ENCODE measurements at regions not wholly inside any gene's neighbourhood (a gene's known extent, or its start where the extent isn't known, plus 50 kb on each side); places are given as distances from the start of the nearest gene placed in this dataset.

GRCh38 chr21:35658242-35658641, 402.1 kb downstream of the SETD4 start:
- H3K36me3 Mint-ChIP-seq: peaks cover 0 to 7% (median 0%) of the 10 kb centered on the region in 5 donors
- intact Hi-C loops (cut with micrococcal nuclease): no loop called here

GRCh38 chr21:35652872-35653271, 407.5 kb downstream of the SETD4 start:
- no peaks in the 10 kb centered on the region for H3K9me3 ChIP-seq (ENCODE audit: control insufficient read depth in 2 of 3, low read length in 3 of 3)
- Mint-ChIP-seq H3K9me3 (peaks cover 0 to 4% (median 0%) of the 10 kb centered on the region in 11 donors), H3K27me3 (peaks cover 12 to 26% (median 19%) of the 10 kb centered on the region in 5 donors), H3K27ac (no peak overlapping the region), H3K4me1 (peaks cover 1 to 11% (median 9%) of the 10 kb centered on the region in 7 donors), H3K36me3 (peaks cover 0 to 7% (median 0%) of the 10 kb centered on the region in 5 donors), H3K4me3 (no peak overlapping the region)
- no peak overlapping the region for H3K4me3 ChIP-seq (ENCODE audit: low read length)
- ATAC-seq: no peak
- CTCF ChIA-PET: no interaction called here
- intact Hi-C loops (cut with micrococcal nuclease): no loop called here
- no peaks in the 10 kb centered on the region for H3K27me3 ChIP-seq (ENCODE audit: control insufficient read depth in 2 of 2, insufficient read depth in 2 of 2, low read length in 2 of 2)
- DNase-seq: no peak
- H3K4me1 ChIP-seq (ENCODE audit: control insufficient read depth in 2 of 2, insufficient read depth in 2 of 2, low read length in 2 of 2): no peaks in the 10 kb centered on the region
- no peaks in the 10 kb centered on the region for H3K36me3 ChIP-seq (ENCODE audit: control insufficient read depth in 2 of 3, insufficient read depth in 3 of 3, low read length in 3 of 3)
- H3K27ac ChIP-seq (ENCODE audit: low read depth, low read length): no peak overlapping the region
- POLR2A ChIA-PET: no interaction called here

More at GRCh38 chr21:35658242-35658641, 402.1 kb downstream of the SETD4 start:
- Histone ChIP-seq H3K9me3 (ENCODE audit: control insufficient read depth in 2 of 3, low read length in 3 of 3) (no peaks in the 10 kb centered on the region), H3K27ac (ENCODE audit: low read depth, low read length) (no peak overlapping the region), H3K4me1 (ENCODE audit: control insufficient read depth in 2 of 2, insufficient read depth in 2 of 2, low read length in 2 of 2) (no peaks in the 10 kb centered on the region), H3K27me3 (ENCODE audit: control insufficient read depth in 2 of 2, insufficient read depth in 2 of 2, low read length in 2 of 2) (no peaks in the 10 kb centered on the region), H3K4me3 (ENCODE audit: low read length) (no peak overlapping the region), H3K36me3 (ENCODE audit: control insufficient read depth in 2 of 3, insufficient read depth in 3 of 3, low read length in 3 of 3) (no peaks in the 10 kb centered on the region)
- peaks cover 0 to 13% (median 0%) of the 10 kb centered on the region in 5 donors for H3K27me3 Mint-ChIP-seq
- ATAC-seq: peak; percentile 65
- CTCF ChIA-PET: no interaction called here
- DNase-seq: peak in 1 of 9 donors; percentile 1
- peak overlapping the region in 1 of 10 donors; percentile 15 for H3K4me3 Mint-ChIP-seq
- H3K4me1 Mint-ChIP-seq: peaks cover 4 to 20% (median 15%) of the 10 kb centered on the region in 7 donors
- POLR2A ChIA-PET: no interaction called here
- no peak overlapping the region for H3K27ac Mint-ChIP-seq
- peaks cover 0 to 4% (median 0%) of the 10 kb centered on the region in 11 donors for H3K9me3 Mint-ChIP-seq

DNA sequence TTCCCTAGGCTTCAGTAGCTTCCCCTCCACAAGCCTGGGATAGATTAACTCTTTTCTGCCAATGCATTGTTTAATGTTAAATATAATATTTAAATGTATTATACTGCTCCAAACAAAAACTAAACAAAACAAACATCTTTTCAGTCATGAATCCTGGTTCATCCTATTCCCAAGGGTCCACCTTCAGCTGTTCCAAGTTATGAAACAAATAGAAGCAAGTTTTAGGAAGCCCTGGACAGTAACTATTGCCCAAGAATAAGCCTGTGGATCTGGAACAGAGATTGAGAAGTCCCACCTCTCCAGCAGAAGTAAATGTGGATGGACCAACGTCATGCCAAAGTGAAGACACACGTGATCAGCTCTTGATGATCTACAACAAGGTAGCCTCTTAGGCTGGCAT, 408.1 kb downstream of the SETD4 start:
- H3K4me3 ChIP-seq (ENCODE audit: low read length): no peak overlapping the region
- no peaks in the 10 kb centered on the region for H3K36me3 ChIP-seq (ENCODE audit: control insufficient read depth in 2 of 3, insufficient read depth in 3 of 3, low read length in 3 of 3)
- ChIA-PET CTCF (interaction anchor here (0.7 kb wide), 1 partner anchor 216 kb away, joined by 3 read pairs; no protein-coding TSS in a partner anchor), POLR2A (no interaction called here)
- no peaks in the 10 kb centered on the region for H3K4me1 ChIP-seq (ENCODE audit: control insufficient read depth in 2 of 2, insufficient read depth in 2 of 2, low read length in 2 of 2)
- no peaks in the 10 kb centered on the region for H3K9me3 ChIP-seq (ENCODE audit: control insufficient read depth in 2 of 3, low read length in 3 of 3)
- Mint-ChIP-seq H3K36me3 (peaks cover 0 to 4% (median 0%) of the 10 kb centered on the region in 5 donors), H3K4me3 (no peak overlapping the region), H3K9me3 (peaks cover 0 to 4% (median 0%) of the 10 kb centered on the region in 11 donors), H3K4me1 (peaks cover 0 to 5% (median 2%) of the 10 kb centered on the region in 7 donors), H3K27ac (no peak overlapping the region), H3K27me3 (peaks cover 12 to 26% (median 21%) of the 10 kb centered on the region in 5 donors)
- intact Hi-C loops (cut with micrococcal nuclease): no loop called here
- ATAC-seq (no peak), DNase-seq (no peak)
- H3K27ac ChIP-seq (ENCODE audit: low read depth, low read length): no peak overlapping the region
- H3K27me3 ChIP-seq (ENCODE audit: control insufficient read depth in 2 of 2, insufficient read depth in 2 of 2, low read length in 2 of 2): no peaks in the 10 kb centered on the region

DNA sequence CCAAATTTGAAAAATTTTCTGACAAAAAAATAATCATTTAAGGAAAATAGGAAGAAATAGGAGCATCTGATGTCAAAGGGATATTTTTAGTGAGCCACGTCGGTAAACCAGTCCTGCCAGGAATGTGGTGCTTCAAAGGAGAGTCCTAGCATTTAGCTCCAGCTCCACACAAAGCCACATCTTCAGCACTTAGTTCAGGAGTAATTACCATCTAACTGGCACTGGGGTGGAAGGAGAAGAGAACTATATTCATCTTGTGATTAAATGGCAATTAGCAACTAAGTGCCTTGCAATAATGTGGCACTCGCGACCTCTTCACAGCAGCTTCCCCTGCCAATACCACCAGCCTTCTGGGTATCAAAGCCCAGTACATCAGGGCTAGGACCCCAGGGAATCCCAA, 409.1 kb downstream of the SETD4 start:
- Mint-ChIP-seq H3K9me3 (no peaks in the 10 kb centered on the region), H3K27me3 (peaks cover 12 to 26% (median 22%) of the 10 kb centered on the region in 5 donors), H3K36me3 (no peaks in the 10 kb centered on the region), H3K4me3 (no peak overlapping the region), H3K27ac (no peak overlapping the region), H3K4me1 (no peaks in the 10 kb centered on the region)
- Histone ChIP-seq H3K4me1 (ENCODE audit: control insufficient read depth in 2 of 2, insufficient read depth in 2 of 2, low read length in 2 of 2) (no peaks in the 10 kb centered on the region), H3K27ac (ENCODE audit: low read depth, low read length) (no peak overlapping the region), H3K36me3 (ENCODE audit: control insufficient read depth in 2 of 3, insufficient read depth in 3 of 3, low read length in 3 of 3) (no peaks in the 10 kb centered on the region), H3K4me3 (ENCODE audit: low read length) (no peak overlapping the region), H3K9me3 (ENCODE audit: control insufficient read depth in 2 of 3, low read length in 3 of 3) (no peaks in the 10 kb centered on the region), H3K27me3 (ENCODE audit: control insufficient read depth in 2 of 2, insufficient read depth in 2 of 2, low read length in 2 of 2) (no peaks in the 10 kb centered on the region)
- no peak for ATAC-seq
- intact Hi-C loops (cut with micrococcal nuclease): no loop called here
- ChIA-PET CTCF (no interaction called here), POLR2A (no interaction called here)
- DNase-seq: no peak

GRCh38 chr21:35649186-35649585, 411.1 kb downstream of the SETD4 start:
- CTCF ChIA-PET: no interaction called here
- ATAC-seq (no peak), DNase-seq (no peak)
- Mint-ChIP-seq H3K27ac (no peak overlapping the region), H3K27me3 (peaks cover 12 to 32% (median 26%) of the 10 kb centered on the region in 5 donors), H3K9me3 (no peaks in the 10 kb centered on the region), H3K4me3 (no peak overlapping the region), H3K36me3 (no peaks in the 10 kb centered on the region), H3K4me1 (no peaks in the 10 kb centered on the region)
- Histone ChIP-seq H3K9me3 (ENCODE audit: control insufficient read depth in 2 of 3, low read length in 3 of 3) (no peaks in the 10 kb centered on the region), H3K4me3 (ENCODE audit: low read length) (no peak overlapping the region), H3K36me3 (ENCODE audit: control insufficient read depth in 2 of 3, insufficient read depth in 3 of 3, low read length in 3 of 3) (no peaks in the 10 kb centered on the region), H3K27me3 (ENCODE audit: control insufficient read depth in 2 of 2, insufficient read depth in 2 of 2, low read length in 2 of 2) (no peaks in the 10 kb centered on the region), H3K27ac (ENCODE audit: low read depth, low read length) (no peak overlapping the region), H3K4me1 (ENCODE audit: control insufficient read depth in 2 of 2, insufficient read depth in 2 of 2, low read length in 2 of 2) (no peaks in the 10 kb centered on the region)
- POLR2A ChIA-PET: no interaction called here
- intact Hi-C loops (cut with micrococcal nuclease): no loop called here

DNA sequence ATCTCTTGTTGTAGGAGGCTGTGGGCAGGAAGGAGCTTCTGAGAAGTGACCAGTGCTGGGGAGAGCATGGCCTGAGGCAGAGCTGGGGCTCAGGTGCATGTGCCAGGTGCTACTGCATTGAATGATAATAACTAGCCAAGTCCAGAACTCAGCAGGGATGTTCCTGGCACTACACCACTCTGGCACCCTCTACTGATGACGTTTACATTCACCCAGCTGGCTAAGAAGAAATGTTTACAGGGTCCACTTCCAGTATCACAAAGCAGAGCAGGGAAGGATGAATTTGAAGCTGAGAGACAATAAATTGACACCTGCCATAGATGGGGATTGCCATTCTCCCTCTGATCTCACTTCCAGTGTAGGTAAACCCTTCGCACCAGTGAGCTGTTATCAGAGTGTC, 411.8 kb downstream of the SETD4 start:
- H3K9me3 Mint-ChIP-seq: no peaks in the 10 kb centered on the region
- no peak for DNase-seq
- no peaks in the 10 kb centered on the region for H3K36me3 Mint-ChIP-seq
- H3K9me3 ChIP-seq (ENCODE audit: control insufficient read depth in 2 of 3, low read length in 3 of 3): no peaks in the 10 kb centered on the region
- H3K27me3 ChIP-seq (ENCODE audit: control insufficient read depth in 2 of 2, insufficient read depth in 2 of 2, low read length in 2 of 2): no peaks in the 10 kb centered on the region
- H3K27ac Mint-ChIP-seq: no peak overlapping the region
- no peaks in the 10 kb centered on the region for H3K4me1 Mint-ChIP-seq
- no peaks in the 10 kb centered on the region for H3K36me3 ChIP-seq (ENCODE audit: control insufficient read depth in 2 of 3, insufficient read depth in 3 of 3, low read length in 3 of 3)
- intact Hi-C loops (cut with micrococcal nuclease): no loop called here
- POLR2A ChIA-PET: no interaction called here
- H3K27ac ChIP-seq (ENCODE audit: low read depth, low read length): no peak overlapping the region
- no peaks in the 10 kb centered on the region for H3K4me1 ChIP-seq (ENCODE audit: control insufficient read depth in 2 of 2, insufficient read depth in 2 of 2, low read length in 2 of 2)
- CTCF ChIA-PET: no interaction called here
- H3K27me3 Mint-ChIP-seq: peaks cover 12 to 32% (median 26%) of the 10 kb centered on the region in 5 donors
- no peak overlapping the region for H3K4me3 ChIP-seq (ENCODE audit: low read length)
- no peak for ATAC-seq
- H3K4me3 Mint-ChIP-seq: no peak overlapping the region

DNA sequence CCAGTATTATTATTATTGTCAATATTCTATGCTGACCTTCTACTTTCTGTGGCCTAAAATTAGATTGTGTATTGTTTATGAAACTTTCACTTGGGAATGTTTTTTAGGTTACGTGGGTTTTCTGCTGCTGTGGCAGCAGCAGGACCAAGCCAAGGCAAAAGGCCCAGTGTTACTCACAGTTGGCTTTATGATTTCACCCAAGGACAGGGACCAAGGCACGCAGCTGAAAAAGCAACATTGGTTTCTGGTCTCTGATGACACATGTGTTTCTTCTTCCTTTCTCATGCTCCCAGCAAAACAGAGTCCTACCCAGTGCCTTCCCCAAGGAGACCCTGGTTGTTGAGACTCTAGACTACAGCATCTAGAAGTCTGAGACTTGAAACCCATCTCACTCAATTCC, 413.7 kb downstream of the SETD4 start:
- ATAC-seq (no peak), DNase-seq (no peak)
- intact Hi-C loops (cut with micrococcal nuclease): no loop called here
- H3K4me1 ChIP-seq (ENCODE audit: control insufficient read depth in 2 of 2, insufficient read depth in 2 of 2, low read length in 2 of 2): no peaks in the 10 kb centered on the region
- H3K27ac ChIP-seq (ENCODE audit: low read depth, low read length): no peak overlapping the region
- H3K36me3 ChIP-seq (ENCODE audit: control insufficient read depth in 2 of 3, insufficient read depth in 3 of 3, low read length in 3 of 3): no peaks in the 10 kb centered on the region
- H3K4me3 Mint-ChIP-seq: no peak overlapping the region
- POLR2A ChIA-PET: no interaction called here
- CTCF ChIA-PET: no interaction called here
- no peak overlapping the region for H3K4me3 ChIP-seq (ENCODE audit: low read length)
- H3K4me1 Mint-ChIP-seq: no peaks in the 10 kb centered on the region
- no peaks in the 10 kb centered on the region for H3K9me3 ChIP-seq (ENCODE audit: control insufficient read depth in 2 of 3, low read length in 3 of 3)
- peaks cover 12 to 42% (median 31%) of the 10 kb centered on the region in 5 donors for H3K27me3 Mint-ChIP-seq
- H3K27me3 ChIP-seq (ENCODE audit: control insufficient read depth in 2 of 2, insufficient read depth in 2 of 2, low read length in 2 of 2): no peaks in the 10 kb centered on the region
- H3K27ac Mint-ChIP-seq: no peak overlapping the region
- H3K36me3 Mint-ChIP-seq: no peaks in the 10 kb centered on the region
- H3K9me3 Mint-ChIP-seq: no peaks in the 10 kb centered on the region
